Tibial nerve (tissue), 3 donors: ENCODE measurements at regions not wholly inside any gene's neighbourhood (a gene's known extent, or its start where the extent isn't known, plus 50 kb on each side); places are given as distances from the start of the nearest gene placed in this dataset.

Experiments used
- POLR2A ChIP-seq, 2 donors: fragments of 450-650 bp; IDR thresholded peaks; one replicate each; pipeline ENCODE4 v1.6.1; 2017; ENCODE audit warnings: antibody characterized with exemption in 2 of 2, mild to moderate bottlenecking in 2 of 2, moderate library complexity in 2 of 2
- TF ChIP-seq, protein P1 (sequence below), 5 experiments: fragments of 200-600 bp in 3 of 5; fragments of 450-650 bp in 2 of 5; sonication (generic) in 3 of 5; IDR thresholded peaks; one replicate each; pipeline ENCODE4 v1.5.1; 2016 to 2019; ENCODE audit warnings: antibody characterized with exemption in 5 of 5, mild to moderate bottlenecking in 3 of 5, moderate library complexity in 2 of 5

GRCh38 chr4:18234108-18234507 lies 212.6 kb upstream of the LCORL start:
- TF ChIP-seq, protein P1, sequence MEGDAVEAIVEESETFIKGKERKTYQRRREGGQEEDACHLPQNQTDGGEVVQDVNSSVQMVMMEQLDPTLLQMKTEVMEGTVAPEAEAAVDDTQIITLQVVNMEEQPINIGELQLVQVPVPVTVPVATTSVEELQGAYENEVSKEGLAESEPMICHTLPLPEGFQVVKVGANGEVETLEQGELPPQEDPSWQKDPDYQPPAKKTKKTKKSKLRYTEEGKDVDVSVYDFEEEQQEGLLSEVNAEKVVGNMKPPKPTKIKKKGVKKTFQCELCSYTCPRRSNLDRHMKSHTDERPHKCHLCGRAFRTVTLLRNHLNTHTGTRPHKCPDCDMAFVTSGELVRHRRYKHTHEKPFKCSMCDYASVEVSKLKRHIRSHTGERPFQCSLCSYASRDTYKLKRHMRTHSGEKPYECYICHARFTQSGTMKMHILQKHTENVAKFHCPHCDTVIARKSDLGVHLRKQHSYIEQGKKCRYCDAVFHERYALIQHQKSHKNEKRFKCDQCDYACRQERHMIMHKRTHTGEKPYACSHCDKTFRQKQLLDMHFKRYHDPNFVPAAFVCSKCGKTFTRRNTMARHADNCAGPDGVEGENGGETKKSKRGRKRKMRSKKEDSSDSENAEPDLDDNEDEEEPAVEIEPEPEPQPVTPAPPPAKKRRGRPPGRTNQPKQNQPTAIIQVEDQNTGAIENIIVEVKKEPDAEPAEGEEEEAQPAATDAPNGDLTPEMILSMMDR (IDR thresholded peaks at IDR 0.05): no peak
- TF ChIP-seq POLR2A (IDR thresholded peaks at IDR 0.05): no peak
